ENCODE measurements at regions not wholly inside any gene's neighbourhood (a gene's known extent, or its start where the extent isn't known, plus 50 kb on each side); places are given as distances from the start of the nearest gene placed in this dataset.

DNA sequence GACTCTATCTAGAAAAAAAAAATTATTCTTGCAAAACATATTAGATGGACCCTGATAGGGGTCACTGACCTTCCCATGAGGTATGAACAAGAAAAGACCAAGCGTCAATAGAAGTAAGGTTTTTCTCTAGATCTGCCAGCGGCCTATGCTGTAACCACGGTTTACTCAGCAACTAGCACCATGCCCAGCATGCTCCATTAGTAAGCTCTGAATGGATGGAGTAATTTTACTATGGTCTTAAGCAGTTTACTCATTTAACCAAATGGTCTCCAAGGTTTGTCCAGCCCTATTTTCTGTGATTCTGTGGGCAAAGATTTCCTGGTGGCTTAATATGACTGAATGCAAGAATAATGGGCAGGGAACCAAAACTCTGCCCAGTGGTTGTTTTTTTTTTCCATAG lies 113.9 kb downstream of the ADSS2 start:
- no peaks in the 10 kb centered on the region for H3K27me3 ChIP-seq
- ATAC-seq: no peak
- H3K36me3 ChIP-seq: no peaks in the 10 kb centered on the region
- WGBS, 4 donors: 96 to 97% (median 96%) methylated on average over 3 of the region's 3 CpGs
- TF ChIP-seq POLR2A (IDR thresholded peaks at IDR 0.05): no peak
- TF ChIP-seq, protein P1, sequence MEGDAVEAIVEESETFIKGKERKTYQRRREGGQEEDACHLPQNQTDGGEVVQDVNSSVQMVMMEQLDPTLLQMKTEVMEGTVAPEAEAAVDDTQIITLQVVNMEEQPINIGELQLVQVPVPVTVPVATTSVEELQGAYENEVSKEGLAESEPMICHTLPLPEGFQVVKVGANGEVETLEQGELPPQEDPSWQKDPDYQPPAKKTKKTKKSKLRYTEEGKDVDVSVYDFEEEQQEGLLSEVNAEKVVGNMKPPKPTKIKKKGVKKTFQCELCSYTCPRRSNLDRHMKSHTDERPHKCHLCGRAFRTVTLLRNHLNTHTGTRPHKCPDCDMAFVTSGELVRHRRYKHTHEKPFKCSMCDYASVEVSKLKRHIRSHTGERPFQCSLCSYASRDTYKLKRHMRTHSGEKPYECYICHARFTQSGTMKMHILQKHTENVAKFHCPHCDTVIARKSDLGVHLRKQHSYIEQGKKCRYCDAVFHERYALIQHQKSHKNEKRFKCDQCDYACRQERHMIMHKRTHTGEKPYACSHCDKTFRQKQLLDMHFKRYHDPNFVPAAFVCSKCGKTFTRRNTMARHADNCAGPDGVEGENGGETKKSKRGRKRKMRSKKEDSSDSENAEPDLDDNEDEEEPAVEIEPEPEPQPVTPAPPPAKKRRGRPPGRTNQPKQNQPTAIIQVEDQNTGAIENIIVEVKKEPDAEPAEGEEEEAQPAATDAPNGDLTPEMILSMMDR (IDR thresholded peaks at IDR 0.05): no peak
- no peak overlapping the region for H3K4me3 ChIP-seq
- H3K9me3 ChIP-seq: peaks cover 0 to 3% (median 0%) of the 10 kb centered on the region in 12 donors
- peaks cover 0 to 11% (median 0%) of the 10 kb centered on the region in 12 donors for H3K4me1 ChIP-seq
- no peak for DNase-seq
- H3K27ac ChIP-seq: no peak overlapping the region
- intact Hi-C loops (cut with DNase I): no loop called here

DNA sequence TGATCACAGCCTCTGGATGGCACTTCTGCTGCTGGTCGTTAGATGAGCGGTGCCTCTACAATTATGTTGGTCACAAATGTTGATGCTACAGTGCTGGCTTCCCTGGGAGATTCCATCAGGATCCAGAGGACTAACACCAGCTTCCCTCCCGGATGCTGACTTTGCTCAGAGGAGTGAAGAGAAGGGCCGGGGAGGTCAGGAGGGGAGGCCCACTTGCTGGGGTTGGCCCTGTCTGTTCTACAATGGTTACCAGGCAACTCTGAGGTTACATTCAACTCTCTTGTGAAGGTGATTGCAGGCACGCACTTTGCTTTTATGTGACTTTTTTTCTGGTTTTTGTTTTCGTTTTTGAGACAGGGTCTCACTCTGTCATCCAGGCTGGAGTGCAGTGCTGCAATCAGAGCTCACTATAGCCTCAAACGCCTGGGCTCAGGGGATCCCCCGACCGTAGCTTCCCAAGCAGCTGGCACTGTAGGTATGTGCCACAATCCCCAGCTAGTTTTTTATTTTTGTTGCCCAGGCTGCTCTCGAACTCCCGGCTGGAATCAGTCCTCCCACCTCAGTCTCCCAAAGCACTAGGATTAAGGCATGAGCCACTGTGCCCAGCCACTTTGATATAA lies 112.5 kb downstream of the ADSS2 start:
- intact Hi-C loops (cut with DNase I): no loop called here
- 85 to 90% (median 88%) methylated on average over 11 of the region's 11 CpGs for WGBS, 4 donors
- no peak for ATAC-seq

DNA sequence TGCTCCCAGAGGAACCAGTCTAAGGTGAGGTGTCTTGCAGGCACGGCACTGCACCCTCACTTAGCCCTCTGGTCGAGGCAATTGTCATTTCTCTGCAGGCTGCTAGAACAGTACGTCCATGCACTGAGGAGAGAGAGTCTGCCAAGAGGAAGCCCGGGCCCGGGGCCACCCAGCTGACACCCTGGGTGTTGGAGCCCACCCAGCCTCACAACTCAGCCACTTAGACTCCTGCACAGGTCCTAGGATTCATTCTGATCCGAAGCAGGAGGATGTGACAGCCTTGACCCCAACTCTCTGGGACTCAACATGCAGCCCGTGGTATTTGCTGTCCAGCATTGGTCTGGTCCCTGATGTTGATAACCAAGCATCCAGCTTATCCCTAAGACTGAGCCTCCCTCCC lies 111.9 kb downstream of the ADSS2 start:
- no peaks in the 10 kb centered on the region for H3K27me3 ChIP-seq
- ATAC-seq (peak in 1 of 4 donors; percentile 26), DNase-seq (no peak)
- TF ChIP-seq POLR2A (IDR thresholded peaks at IDR 0.05): no peak
- TF ChIP-seq, protein P1 (IDR thresholded peaks at IDR 0.05): no peak
- H3K4me1 ChIP-seq: peaks cover 0 to 11% (median 0%) of the 10 kb centered on the region in 12 donors
- no peaks in the 10 kb centered on the region for H3K36me3 ChIP-seq
- H3K27ac ChIP-seq: no peak overlapping the region
- 75 to 82% (median 81%) methylated on average over 7 of the region's 7 CpGs for WGBS, 4 donors
- H3K4me3 ChIP-seq: no peak overlapping the region
- intact Hi-C loops (cut with DNase I): no loop called here
- peaks cover 0 to 2% (median 0%) of the 10 kb centered on the region in 12 donors for H3K9me3 ChIP-seq

More for the DNA sequence above, 112.5 kb downstream of the ADSS2 start:
- H3K27ac ChIP-seq: no peak overlapping the region
- no peak for DNase-seq
- no peaks in the 10 kb centered on the region for H3K36me3 ChIP-seq
- H3K9me3 ChIP-seq: peaks cover 0 to 3% (median 0%) of the 10 kb centered on the region in 12 donors
- no peaks in the 10 kb centered on the region for H3K27me3 ChIP-seq
- peaks cover 0 to 11% (median 0%) of the 10 kb centered on the region in 12 donors for H3K4me1 ChIP-seq
- H3K4me3 ChIP-seq: no peak overlapping the region
- no peak for TF ChIP-seq POLR2A (IDR thresholded peaks at IDR 0.05)
- TF ChIP-seq, protein P1 (IDR thresholded peaks at IDR 0.05): no peak

DNA sequence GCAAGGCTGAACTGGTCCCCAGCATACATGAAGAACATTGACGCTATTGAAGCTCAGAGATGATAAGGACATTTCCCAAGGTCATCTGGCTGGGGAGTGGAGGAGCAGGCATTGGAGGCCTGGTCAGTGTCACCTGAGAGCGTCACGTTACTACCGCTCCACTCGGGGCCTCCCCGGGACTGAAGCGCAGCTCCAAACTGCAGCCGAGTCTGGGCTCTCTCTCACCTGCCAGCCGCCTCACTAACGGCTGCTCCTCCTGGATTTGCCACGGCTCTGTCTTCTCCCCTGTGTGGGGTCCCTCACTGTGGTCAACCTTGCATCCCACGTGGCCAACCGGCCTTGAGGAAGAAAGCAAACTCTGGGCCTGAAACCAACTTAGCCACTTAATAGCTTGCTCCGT lies 111.3 kb downstream of the ADSS2 start:
- Histone ChIP-seq H3K27me3 (no peaks in the 10 kb centered on the region), H3K4me1 (peaks cover 0 to 11% (median 0%) of the 10 kb centered on the region in 12 donors), H3K4me3 (no peak overlapping the region), H3K9me3 (no peaks in the 10 kb centered on the region), H3K36me3 (no peaks in the 10 kb centered on the region), H3K27ac (no peak overlapping the region)
- TF ChIP-seq, protein P1 (IDR thresholded peaks at IDR 0.05): no peak
- TF ChIP-seq POLR2A (IDR thresholded peaks at IDR 0.05): no peak
- ATAC-seq (no peak), DNase-seq (no peak)
- intact Hi-C loops (cut with DNase I): no loop called here
- 64 to 73% (median 68%) methylated on average over 14 of the region's 14 CpGs for WGBS, 4 donors
